ENCODE measurements at regions not wholly inside any gene's neighbourhood (a gene's known extent, or its start where the extent isn't known, plus 50 kb on each side); places are given as distances from the start of the nearest gene placed in this dataset.

DNA sequence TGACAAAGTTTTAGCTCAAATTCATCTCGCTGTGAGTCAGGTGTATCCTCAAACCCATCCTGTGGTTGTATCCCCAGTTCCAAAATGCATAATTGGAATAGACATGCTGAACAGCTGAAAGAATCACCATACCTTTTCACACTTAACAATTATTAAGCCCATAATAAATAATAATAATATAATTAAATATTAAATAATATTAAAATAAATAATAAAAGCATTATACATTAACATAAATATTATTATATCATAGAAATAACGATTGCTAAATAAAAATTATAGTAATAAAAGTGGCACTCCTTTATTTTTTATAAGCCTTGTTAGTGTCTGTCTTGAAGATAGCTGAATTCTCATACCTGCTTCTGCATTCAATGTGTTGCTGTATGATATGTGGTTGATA lies 257.5 kb upstream of the B3GALT2 start:
- TF ChIP-seq, protein P1, sequence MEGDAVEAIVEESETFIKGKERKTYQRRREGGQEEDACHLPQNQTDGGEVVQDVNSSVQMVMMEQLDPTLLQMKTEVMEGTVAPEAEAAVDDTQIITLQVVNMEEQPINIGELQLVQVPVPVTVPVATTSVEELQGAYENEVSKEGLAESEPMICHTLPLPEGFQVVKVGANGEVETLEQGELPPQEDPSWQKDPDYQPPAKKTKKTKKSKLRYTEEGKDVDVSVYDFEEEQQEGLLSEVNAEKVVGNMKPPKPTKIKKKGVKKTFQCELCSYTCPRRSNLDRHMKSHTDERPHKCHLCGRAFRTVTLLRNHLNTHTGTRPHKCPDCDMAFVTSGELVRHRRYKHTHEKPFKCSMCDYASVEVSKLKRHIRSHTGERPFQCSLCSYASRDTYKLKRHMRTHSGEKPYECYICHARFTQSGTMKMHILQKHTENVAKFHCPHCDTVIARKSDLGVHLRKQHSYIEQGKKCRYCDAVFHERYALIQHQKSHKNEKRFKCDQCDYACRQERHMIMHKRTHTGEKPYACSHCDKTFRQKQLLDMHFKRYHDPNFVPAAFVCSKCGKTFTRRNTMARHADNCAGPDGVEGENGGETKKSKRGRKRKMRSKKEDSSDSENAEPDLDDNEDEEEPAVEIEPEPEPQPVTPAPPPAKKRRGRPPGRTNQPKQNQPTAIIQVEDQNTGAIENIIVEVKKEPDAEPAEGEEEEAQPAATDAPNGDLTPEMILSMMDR (conservative IDR thresholded peaks at IDR 0.05) = no peak
- Mint-ChIP-seq H3K27ac (no peak overlapping the region), H3K4me1 (peaks cover 11% of the 10 kb centered on the region), H3K36me3 (ENCODE audit: low read depth) (no peaks in the 10 kb centered on the region), H3K4me3 (no peak overlapping the region), H3K27me3 (ENCODE audit: insufficient read depth) (peaks cover 18% of the 10 kb centered on the region), H3K9me3 (peaks cover 25% of the 10 kb centered on the region)
- no peak for DNase-seq
- no peaks in the 10 kb centered on the region for H3K4me1 ChIP-seq (ENCODE audit: control insufficient read depth, insufficient read depth, low read length)
- no peak overlapping the region for H3K4me3 ChIP-seq (ENCODE audit: low read length)
- no peaks in the 10 kb centered on the region for H3K36me3 ChIP-seq (ENCODE audit: control insufficient read depth, insufficient read depth, low read length)
- H3K27me3 ChIP-seq (ENCODE audit: control insufficient read depth, insufficient read depth, low read length, poor library complexity, severe bottlenecking) = peaks cover 8% of the 10 kb centered on the region
- H3K9me3 ChIP-seq (ENCODE audit: control insufficient read depth, low read length) = peaks cover 36% of the 10 kb centered on the region
- no peak overlapping the region for H3K27ac ChIP-seq (ENCODE audit: low read depth, low read length)
- no peak overlapping the region for H3K9ac ChIP-seq (ENCODE audit: extremely low read depth, low read length, poor library complexity, severe bottlenecking)
- WGBS, 2 experiments (ENCODE audit: insufficient coverage in 1 of 2, insufficient read length in 1 of 2) = 88% methylated on average over 1 of the region's 2 CpGs; no CpG with 5 or more reads in 1 of the 2 experiments

DNA sequence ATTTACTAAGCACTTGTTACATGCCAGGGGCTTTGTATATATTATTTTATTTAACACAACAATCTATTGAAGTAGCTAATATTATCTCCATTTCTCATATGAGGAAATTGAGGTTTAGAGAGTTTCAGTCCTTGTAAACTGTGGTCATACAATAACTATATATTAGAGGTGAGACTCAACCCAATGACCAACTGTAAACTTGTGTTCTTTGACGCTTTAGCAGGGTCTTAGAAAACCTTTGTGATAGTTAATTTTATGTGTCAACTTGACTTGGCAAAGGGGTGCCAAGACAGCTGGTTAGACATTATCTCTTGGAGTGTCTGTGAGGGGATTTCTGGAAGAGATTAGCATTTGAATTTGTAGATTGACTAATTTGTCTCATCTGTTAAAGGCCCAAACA lies 252.4 kb upstream of the B3GALT2 start:
- TF ChIP-seq, protein P1 (conservative IDR thresholded peaks at IDR 0.05) = no peak
- peaks cover 50% of the 10 kb centered on the region for H3K9me3 Mint-ChIP-seq

DNA sequence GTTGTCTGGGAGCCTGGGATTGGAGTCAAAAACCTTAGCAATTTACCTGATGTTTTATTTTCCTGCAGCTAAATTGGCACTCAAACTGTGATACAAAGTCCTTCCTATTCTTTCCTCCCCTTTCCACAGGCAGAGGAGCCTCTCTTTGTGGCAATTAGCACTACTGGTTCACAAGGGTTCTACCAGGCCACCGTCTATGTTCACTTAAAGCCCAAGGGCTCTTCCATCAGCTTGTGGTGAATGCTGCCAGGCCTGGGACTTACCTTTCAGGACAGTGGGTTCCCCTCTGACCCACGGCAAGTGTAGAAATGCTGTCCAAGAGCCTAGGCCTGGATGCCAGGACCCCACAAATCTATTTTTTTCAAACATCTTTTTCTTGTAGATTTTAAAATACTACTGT lies 251.9 kb upstream of the B3GALT2 start:
- Mint-ChIP-seq H3K9me3 (peaks cover 55% of the 10 kb centered on the region), H3K27me3 (ENCODE audit: insufficient read depth) (peaks cover 19% of the 10 kb centered on the region), H3K4me3 (no peak overlapping the region), H3K27ac (no peak overlapping the region), H3K4me1 (peaks cover 7% of the 10 kb centered on the region), H3K36me3 (ENCODE audit: low read depth) (no peaks in the 10 kb centered on the region)
- DNase-seq = no peak
- Histone ChIP-seq H3K27ac (ENCODE audit: low read depth, low read length) (no peak overlapping the region), H3K9me3 (ENCODE audit: control insufficient read depth, low read length) (peaks cover 63% of the 10 kb centered on the region), H3K4me1 (ENCODE audit: control insufficient read depth, insufficient read depth, low read length) (no peaks in the 10 kb centered on the region), H3K4me3 (ENCODE audit: low read length) (no peak overlapping the region), H3K9ac (ENCODE audit: extremely low read depth, low read length, poor library complexity, severe bottlenecking) (no peak overlapping the region), H3K36me3 (ENCODE audit: control insufficient read depth, insufficient read depth, low read length) (no peaks in the 10 kb centered on the region), H3K27me3 (ENCODE audit: control insufficient read depth, insufficient read depth, low read length, poor library complexity, severe bottlenecking) (peaks cover 8% of the 10 kb centered on the region)
- TF ChIP-seq, protein P1 (conservative IDR thresholded peaks at IDR 0.05) = no peak
- WGBS, 2 experiments (ENCODE audit: insufficient coverage in 1 of 2, insufficient read length in 1 of 2) = 92% methylated on average over 2 of the region's 2 CpGs; no CpG with 5 or more reads in 1 of the 2 experiments

More for the DNA sequence above, 252.4 kb upstream of the B3GALT2 start:
- Histone ChIP-seq H3K4me3 (ENCODE audit: low read length) (no peak overlapping the region), H3K9me3 (ENCODE audit: control insufficient read depth, low read length) (peaks cover 59% of the 10 kb centered on the region), H3K4me1 (ENCODE audit: control insufficient read depth, insufficient read depth, low read length) (no peaks in the 10 kb centered on the region), H3K9ac (ENCODE audit: extremely low read depth, low read length, poor library complexity, severe bottlenecking) (no peak overlapping the region), H3K36me3 (ENCODE audit: control insufficient read depth, insufficient read depth, low read length) (no peaks in the 10 kb centered on the region), H3K27ac (ENCODE audit: low read depth, low read length) (no peak overlapping the region), H3K27me3 (ENCODE audit: control insufficient read depth, insufficient read depth, low read length, poor library complexity, severe bottlenecking) (peaks cover 8% of the 10 kb centered on the region)
- DNase-seq = no peak
- Mint-ChIP-seq H3K27ac (no peak overlapping the region), H3K36me3 (ENCODE audit: low read depth) (no peaks in the 10 kb centered on the region), H3K4me1 (peaks cover 7% of the 10 kb centered on the region), H3K4me3 (no peak overlapping the region), H3K27me3 (ENCODE audit: insufficient read depth) (peaks cover 19% of the 10 kb centered on the region)
- WGBS, 2 experiments (ENCODE audit: insufficient coverage in 1 of 2, insufficient read length in 1 of 2) = 100% methylated on average over 1 of the region's 1 CpG; no CpG with 5 or more reads in 1 of the 2 experiments
